B cell (primary cell): ENCODE measurements at regions not wholly inside any gene's neighbourhood (a gene's known extent, or its start where the extent isn't known, plus 50 kb on each side); places are given as distances from the start of the nearest gene placed in this dataset.

Experiments used
- ATAC-seq: fragments of 200-7000 bp; cut with Tn5 transposase; one replicate; pipeline ENCODE4 v1.10.0; 2021; ENCODE audit warnings: low read depth, mild to moderate bottlenecking, moderate number of reproducible peaks, moderate library complexity
- CTCF ChIA-PET: fragments of 350-600 bp; sonication (Branson Sonifier 250); formaldehyde crosslinking; loops from one replicate; lab custom pipeline; 2021; ENCODE audit warnings: antibody characterized with exemption, inconsistent platforms; lab: Charles Lee
- POLR2A ChIA-PET: fragments of 350-600 bp; sonication (Branson Sonifier 250); formaldehyde crosslinking; loops from one replicate; lab custom pipeline; 2021; ENCODE audit warnings: antibody characterized with exemption; lab: Charles Lee
- DNase-seq: peaks from one replicate; pipeline ENCODE4 v3.0.0; 2013
- H2AFZ ChIP-seq: 2 replicates; pipeline ENCODE4 v1.6.1; 2012; ENCODE audit warnings: mild to moderate bottlenecking, low read depth, low read length; ENCODE audit not compliant: insufficient read depth, poor library complexity, severe bottlenecking
- H3K27ac ChIP-seq, 2 donors: 1 replicate in 1 of 2; 2 replicates in 1 of 2; pipeline ENCODE4 v1.5.1; 2012 to 2013; ENCODE audit warnings: low read length in 2 of 2, mild to moderate bottlenecking in 2 of 2, moderate library complexity in 1 of 2
- H3K27me3 ChIP-seq, 4 experiments: fragments of 200-600 bp in 1 of 4; sonication (generic) in 1 of 4; replicated peaks in 1 of 4; 1 replicate in 2 of 4; 2 replicates in 2 of 4; pipeline versions ENCODE4 v1.6.1 to v1.7.0; 2013 to 2016; ENCODE audit warnings: low read length in 3 of 4, mild to moderate bottlenecking in 2 of 4, mixed read lengths in 1 of 4, moderate library complexity in 1 of 4; ENCODE audit not compliant: insufficient read depth in 4 of 4, control insufficient read depth in 3 of 4; ENCODE audit errors: control extremely low read depth in 1 of 4
- H3K36me3 ChIP-seq, 2 experiments: replicated peaks in 1 of 2; 1 replicate in 1 of 2; 2 replicates in 1 of 2; pipeline versions ENCODE4 v1.6.1 to v1.7.1; 2013; ENCODE audit warnings: low read length in 1 of 2; ENCODE audit not compliant: insufficient read depth in 2 of 2, control insufficient read depth in 1 of 2; ENCODE audit errors: control extremely low read depth in 1 of 2, extremely low read depth in 1 of 2
- H3K4me1 ChIP-seq, 2 donors: fragments of 200-600 bp in 1 of 2; sonication (generic) in 1 of 2; 1 replicate in 1 of 2; 2 replicates in 1 of 2; pipeline versions ENCODE4 v1.5.1 to v1.6.1; 2013 to 2017; ENCODE audit warnings: low read length in 2 of 2; ENCODE audit not compliant: control insufficient read depth in 2 of 2, insufficient read depth in 2 of 2
- H3K4me2 ChIP-seq: replicated peaks from 2 replicates; pipeline ENCODE3; 2012; ENCODE audit warnings: mild to moderate bottlenecking, low read depth, low read length; ENCODE audit not compliant: poor library complexity, severe bottlenecking
- H3K4me3 ChIP-seq, 5 experiments: fragments of 200-600 bp in 1 of 5; sonication (generic) in 1 of 5; 1 replicate in 3 of 5; 2 replicates in 2 of 5; pipeline versions ENCODE4 v1.5.1 to v1.7.0; 2011 to 2016; ENCODE audit warnings: low read length in 4 of 5, mild to moderate bottlenecking in 4 of 5, low read depth in 2 of 5, control low read depth in 1 of 5, moderate library complexity in 1 of 5; ENCODE audit not compliant: insufficient read depth in 1 of 5; ENCODE audit errors: control extremely low read depth in 1 of 5, extremely low read depth in 1 of 5
- H3K79me2 ChIP-seq: fragments of 200-600 bp; sonication (generic); one replicate; pipeline ENCODE4 v1.6.0; 2016; ENCODE audit warnings: low read length; ENCODE audit not compliant: control insufficient read depth, insufficient read depth
- H3K9ac ChIP-seq: fragments of 200-600 bp; sonication (generic); 2 replicates; pipeline ENCODE4 v1.6.1; 2017; ENCODE audit warnings: mild to moderate bottlenecking, low read length, moderate library complexity
- H3K9me3 ChIP-seq, 3 donors: one replicate each; pipeline versions ENCODE4 v1.6.1 to v1.7.1; 2013; ENCODE audit warnings: low read length in 2 of 3; ENCODE audit not compliant: control insufficient read depth in 2 of 3, insufficient read depth in 1 of 3; ENCODE audit errors: control extremely low read depth in 1 of 3
- H4K20me1 ChIP-seq: 2 replicates; pipeline ENCODE4 v1.6.0; 2012; ENCODE audit warnings: mild to moderate bottlenecking, low read length; ENCODE audit not compliant: insufficient read depth, control insufficient read depth, poor library complexity, severe bottlenecking
- H3K27ac Mint-ChIP-seq: one replicate; pipeline ENCODE4 v1.8.0; 2021; ENCODE audit warnings: mixed read lengths
- H3K27me3 Mint-ChIP-seq: one replicate; pipeline ENCODE4 v1.8.0; 2021; ENCODE audit warnings: mixed read lengths
- H3K4me1 Mint-ChIP-seq: one replicate; pipeline ENCODE4 v1.8.0; 2021; ENCODE audit warnings: mixed read lengths
- H3K4me3 Mint-ChIP-seq: one replicate; pipeline ENCODE4 v1.8.0; 2021; ENCODE audit warnings: mixed read lengths
- H3K9me3 Mint-ChIP-seq: one replicate; pipeline ENCODE4 v1.8.0; 2022; ENCODE audit warnings: mixed read lengths; ENCODE audit not compliant: insufficient read depth
- EZH2 ChIP-seq: IDR thresholded peaks from 2 replicates; pipeline ENCODE4 v1.6.1; 2012; ENCODE audit warnings: borderline replicate concordance, low read depth, mild to moderate bottlenecking, moderate library complexity, low read length; ENCODE audit not compliant: insufficient read depth, poor library complexity, severe bottlenecking
- WGBS: methylation state at CpG from one replicate; pipeline ENCODE4 v1.1.5; 2013; ENCODE audit warnings: missing lambda C conversion rate; ENCODE audit not compliant: insufficient coverage; 5-methylcytosine and 5-hydroxymethylcytosine counted together
- intact Hi-C: fragments of 100-400 bp; cut with micrococcal nuclease; formaldehyde crosslinking; loops from one replicate; pipeline ENCODE4 v1.10.0; 2022
- TF ChIP-seq, protein P1 (sequence below): fragments of 200-600 bp; IDR thresholded peaks from one replicate; pipeline ENCODE4 v1.8.0; 2022; ENCODE audit warnings: antibody characterized with exemption, mild to moderate bottlenecking

DNA sequence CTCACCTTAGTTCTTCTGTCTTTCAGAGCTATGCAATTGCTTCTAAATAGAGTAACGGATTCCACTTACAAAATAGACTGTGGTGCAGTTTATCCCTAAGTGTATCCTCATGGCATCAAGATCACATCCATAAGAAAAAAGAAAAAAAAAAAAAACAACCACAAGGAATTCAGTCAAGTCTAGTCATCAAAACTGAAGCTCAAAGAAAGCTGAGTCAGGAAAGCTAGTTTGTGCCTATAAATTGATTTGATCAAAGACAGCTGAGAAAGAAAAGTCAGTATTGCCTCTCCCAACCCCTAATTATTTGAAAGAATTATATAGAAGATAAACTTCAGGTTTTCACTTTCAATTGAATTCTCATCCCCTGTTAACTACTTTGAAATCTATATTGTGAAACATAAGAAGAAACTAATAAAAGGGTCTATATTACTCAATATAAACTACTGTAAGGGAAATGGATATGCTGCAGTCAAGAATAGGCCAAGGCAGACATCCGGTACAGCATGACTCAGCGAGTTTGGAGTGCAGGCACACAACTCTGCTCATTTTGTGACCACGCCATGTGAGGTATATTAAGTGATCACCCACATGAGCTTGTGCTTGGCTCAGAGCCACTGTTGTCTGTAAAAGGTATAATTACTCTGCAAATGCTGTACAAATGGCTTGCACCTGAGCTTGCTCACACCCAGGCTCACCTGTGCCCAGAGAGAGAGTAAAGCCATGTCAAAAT lies 568.1 kb upstream of the CRIM1 start:
- ATAC-seq (no peak), DNase-seq (no peak)
- CTCF ChIA-PET = no interaction called here
- Histone ChIP-seq H3K4me1 (no peaks in the 10 kb centered on the region), H3K36me3 (no peaks in the 10 kb centered on the region), H2AFZ (no peak overlapping the region), H3K27ac (no peak overlapping the region), H4K20me1 (no peaks in the 10 kb centered on the region), H3K4me2 (no peak overlapping the region), H3K9me3 (peaks cover 0 to 17% (median 2%) of the 10 kb centered on the region in 3 donors), H3K9ac (no peak overlapping the region), H3K27me3 (no peaks in the 10 kb centered on the region), H3K79me2 (no peaks in the 10 kb centered on the region), H3K4me3 (no peak overlapping the region)
- Mint-ChIP-seq H3K27ac (no peak overlapping the region), H3K27me3 (no peaks in the 10 kb centered on the region), H3K4me3 (no peak overlapping the region), H3K9me3 (peaks cover 8% of the 10 kb centered on the region), H3K4me1 (no peaks in the 10 kb centered on the region)
- POLR2A ChIA-PET = no interaction called here
- WGBS = 50% methylated on average over 1 of the region's 4 CpGs
- TF ChIP-seq, protein P1, sequence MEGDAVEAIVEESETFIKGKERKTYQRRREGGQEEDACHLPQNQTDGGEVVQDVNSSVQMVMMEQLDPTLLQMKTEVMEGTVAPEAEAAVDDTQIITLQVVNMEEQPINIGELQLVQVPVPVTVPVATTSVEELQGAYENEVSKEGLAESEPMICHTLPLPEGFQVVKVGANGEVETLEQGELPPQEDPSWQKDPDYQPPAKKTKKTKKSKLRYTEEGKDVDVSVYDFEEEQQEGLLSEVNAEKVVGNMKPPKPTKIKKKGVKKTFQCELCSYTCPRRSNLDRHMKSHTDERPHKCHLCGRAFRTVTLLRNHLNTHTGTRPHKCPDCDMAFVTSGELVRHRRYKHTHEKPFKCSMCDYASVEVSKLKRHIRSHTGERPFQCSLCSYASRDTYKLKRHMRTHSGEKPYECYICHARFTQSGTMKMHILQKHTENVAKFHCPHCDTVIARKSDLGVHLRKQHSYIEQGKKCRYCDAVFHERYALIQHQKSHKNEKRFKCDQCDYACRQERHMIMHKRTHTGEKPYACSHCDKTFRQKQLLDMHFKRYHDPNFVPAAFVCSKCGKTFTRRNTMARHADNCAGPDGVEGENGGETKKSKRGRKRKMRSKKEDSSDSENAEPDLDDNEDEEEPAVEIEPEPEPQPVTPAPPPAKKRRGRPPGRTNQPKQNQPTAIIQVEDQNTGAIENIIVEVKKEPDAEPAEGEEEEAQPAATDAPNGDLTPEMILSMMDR = no peak
- TF ChIP-seq EZH2 = no peak
- intact Hi-C loops = no loop called here

- Histone ChIP-seq H3K27ac (no peak overlapping the region), H3K9me3 (peaks cover 0 to 24% (median 2%) of the 10 kb centered on the region in 3 donors), H2AFZ (no peak overlapping the region), H3K9ac (no peak overlapping the region), H3K79me2 (no peaks in the 10 kb centered on the region), H3K4me1 (no peaks in the 10 kb centered on the region), H3K36me3 (no peaks in the 10 kb centered on the region), H3K27me3 (no peaks in the 10 kb centered on the region), H3K4me2 (no peak overlapping the region), H4K20me1 (no peaks in the 10 kb centered on the region), H3K4me3 (no peak overlapping the region)
- H3K9me3 Mint-ChIP-seq = peaks cover 8% of the 10 kb centered on the region
- no peaks in the 10 kb centered on the region for H3K4me1 Mint-ChIP-seq
- ATAC-seq = no peak
- POLR2A ChIA-PET = no interaction called here
- no peak for TF ChIP-seq EZH2
- TF ChIP-seq, protein P1 = no peak
- intact Hi-C loops = no loop called here
- no peaks in the 10 kb centered on the region for H3K27me3 Mint-ChIP-seq
- no peak for DNase-seq
- H3K27ac Mint-ChIP-seq = no peak overlapping the region
- CTCF ChIA-PET = no interaction called here
- no peak overlapping the region for H3K4me3 Mint-ChIP-seq
Measured at GRCh38 chr2:35785564-35785963, 570.0 kb upstream of the CRIM1 start.
